SK-N-DZ (cell line): ENCODE measurements at regions not wholly inside any gene's neighbourhood (a gene's known extent, or its start where the extent isn't known, plus 50 kb on each side); places are given as distances from the start of the nearest gene placed in this dataset.

Source experiments
- small RNA-seq, 2 experiments: library from RNA; depleted of rRNA; stranded (forward); fragments of <200 nt; gene quantifications; one replicate each; pipeline ENCODE3, GENCODE V24; 2014

Small RNA genes in the stretch of these regions (small RNA-seq; reads per million reads assigned to genes)
- 0 reads per million in 2 experiments for gene AC108740.1
